ENCODE measurements at regions not wholly inside any gene's neighbourhood (a gene's known extent, or its start where the extent isn't known, plus 50 kb on each side); places are given as distances from the start of the nearest gene placed in this dataset.

DNA sequence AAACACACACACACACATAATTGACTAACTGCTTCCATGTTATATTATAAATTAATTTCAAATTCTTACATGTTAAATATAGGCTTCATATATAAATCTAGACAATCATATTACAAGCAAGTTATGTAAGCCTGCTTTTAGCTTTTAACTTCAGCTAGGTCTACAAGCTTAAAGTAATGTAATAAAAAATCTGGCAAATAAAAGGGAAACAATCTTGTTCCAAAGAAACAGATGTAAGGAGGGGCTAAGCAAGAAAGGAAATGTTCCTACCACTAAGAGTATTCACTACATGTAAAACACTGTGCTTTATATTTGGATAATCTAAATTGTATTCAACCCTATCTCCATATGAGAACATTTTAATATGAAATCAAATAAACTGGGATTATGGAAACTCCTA, 110.4 kb downstream of the SLC6A15 start (continued):
- TF ChIP-seq, protein P1, sequence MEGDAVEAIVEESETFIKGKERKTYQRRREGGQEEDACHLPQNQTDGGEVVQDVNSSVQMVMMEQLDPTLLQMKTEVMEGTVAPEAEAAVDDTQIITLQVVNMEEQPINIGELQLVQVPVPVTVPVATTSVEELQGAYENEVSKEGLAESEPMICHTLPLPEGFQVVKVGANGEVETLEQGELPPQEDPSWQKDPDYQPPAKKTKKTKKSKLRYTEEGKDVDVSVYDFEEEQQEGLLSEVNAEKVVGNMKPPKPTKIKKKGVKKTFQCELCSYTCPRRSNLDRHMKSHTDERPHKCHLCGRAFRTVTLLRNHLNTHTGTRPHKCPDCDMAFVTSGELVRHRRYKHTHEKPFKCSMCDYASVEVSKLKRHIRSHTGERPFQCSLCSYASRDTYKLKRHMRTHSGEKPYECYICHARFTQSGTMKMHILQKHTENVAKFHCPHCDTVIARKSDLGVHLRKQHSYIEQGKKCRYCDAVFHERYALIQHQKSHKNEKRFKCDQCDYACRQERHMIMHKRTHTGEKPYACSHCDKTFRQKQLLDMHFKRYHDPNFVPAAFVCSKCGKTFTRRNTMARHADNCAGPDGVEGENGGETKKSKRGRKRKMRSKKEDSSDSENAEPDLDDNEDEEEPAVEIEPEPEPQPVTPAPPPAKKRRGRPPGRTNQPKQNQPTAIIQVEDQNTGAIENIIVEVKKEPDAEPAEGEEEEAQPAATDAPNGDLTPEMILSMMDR (IDR thresholded peaks at IDR 0.05; ENCODE audit: low read depth, low read length, missing input control) = no peak
- no peak for TF ChIP-seq RXRA (IDR thresholded peaks at IDR 0.05)

DNA sequence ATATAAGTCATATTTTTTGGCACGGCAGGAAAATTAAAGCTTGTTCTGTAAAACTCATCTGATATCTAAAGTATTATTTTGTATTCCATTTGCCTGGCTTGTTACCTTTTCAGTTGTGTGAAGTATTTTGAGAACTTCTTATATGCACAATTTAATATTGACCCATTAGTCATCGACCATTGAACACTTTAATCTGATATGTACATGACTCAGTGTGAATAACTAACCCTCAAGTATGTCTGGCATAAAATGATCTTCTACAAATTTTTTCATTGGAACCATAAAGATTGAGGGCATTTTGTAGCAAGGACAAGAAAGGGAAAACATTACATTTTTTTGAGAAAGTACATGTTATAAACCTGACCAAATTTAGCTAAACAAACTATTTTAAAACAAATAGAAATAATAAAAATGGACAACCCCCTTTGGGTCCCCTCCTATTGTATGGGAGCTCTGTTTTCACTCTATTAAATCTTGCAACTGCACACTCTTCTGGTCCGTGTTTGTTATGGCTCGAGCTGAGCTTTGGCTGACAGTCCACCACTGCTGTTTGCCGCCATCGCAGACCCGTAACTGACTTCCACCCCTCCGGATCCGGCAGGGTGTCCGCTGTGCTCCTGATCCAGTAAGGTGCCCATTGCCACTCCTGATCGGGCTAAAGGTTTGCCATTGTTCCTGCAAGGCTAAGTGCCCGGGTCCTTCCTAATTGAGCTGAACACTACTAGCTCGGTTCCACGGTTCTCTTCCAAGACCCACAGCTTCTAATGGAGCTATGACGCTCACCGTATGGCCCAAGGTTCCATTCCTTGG, 118.8 kb downstream of the SLC6A15 start:
- TF ChIP-seq GABPA (IDR thresholded peaks at IDR 0.05 in 1 of 2, conservative IDR thresholded peaks at IDR 0.05 in 1 of 2) (no peak), RAD21 (IDR thresholded peaks at IDR 0.05) (no peak), EGR1 (IDR thresholded peaks at IDR 0.05; ENCODE audit: low read depth in 2 of 2) (no peak), FOXA2 (IDR thresholded peaks at IDR 0.05) (no peak), YY1 (IDR thresholded peaks at IDR 0.05) (no peak)
- TF ChIP-seq, protein P2, sequence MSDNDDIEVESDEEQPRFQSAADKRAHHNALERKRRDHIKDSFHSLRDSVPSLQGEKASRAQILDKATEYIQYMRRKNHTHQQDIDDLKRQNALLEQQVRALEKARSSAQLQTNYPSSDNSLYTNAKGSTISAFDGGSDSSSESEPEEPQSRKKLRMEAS (IDR thresholded peaks at IDR 0.05) = no peak
- TF ChIP-seq, protein P3, sequence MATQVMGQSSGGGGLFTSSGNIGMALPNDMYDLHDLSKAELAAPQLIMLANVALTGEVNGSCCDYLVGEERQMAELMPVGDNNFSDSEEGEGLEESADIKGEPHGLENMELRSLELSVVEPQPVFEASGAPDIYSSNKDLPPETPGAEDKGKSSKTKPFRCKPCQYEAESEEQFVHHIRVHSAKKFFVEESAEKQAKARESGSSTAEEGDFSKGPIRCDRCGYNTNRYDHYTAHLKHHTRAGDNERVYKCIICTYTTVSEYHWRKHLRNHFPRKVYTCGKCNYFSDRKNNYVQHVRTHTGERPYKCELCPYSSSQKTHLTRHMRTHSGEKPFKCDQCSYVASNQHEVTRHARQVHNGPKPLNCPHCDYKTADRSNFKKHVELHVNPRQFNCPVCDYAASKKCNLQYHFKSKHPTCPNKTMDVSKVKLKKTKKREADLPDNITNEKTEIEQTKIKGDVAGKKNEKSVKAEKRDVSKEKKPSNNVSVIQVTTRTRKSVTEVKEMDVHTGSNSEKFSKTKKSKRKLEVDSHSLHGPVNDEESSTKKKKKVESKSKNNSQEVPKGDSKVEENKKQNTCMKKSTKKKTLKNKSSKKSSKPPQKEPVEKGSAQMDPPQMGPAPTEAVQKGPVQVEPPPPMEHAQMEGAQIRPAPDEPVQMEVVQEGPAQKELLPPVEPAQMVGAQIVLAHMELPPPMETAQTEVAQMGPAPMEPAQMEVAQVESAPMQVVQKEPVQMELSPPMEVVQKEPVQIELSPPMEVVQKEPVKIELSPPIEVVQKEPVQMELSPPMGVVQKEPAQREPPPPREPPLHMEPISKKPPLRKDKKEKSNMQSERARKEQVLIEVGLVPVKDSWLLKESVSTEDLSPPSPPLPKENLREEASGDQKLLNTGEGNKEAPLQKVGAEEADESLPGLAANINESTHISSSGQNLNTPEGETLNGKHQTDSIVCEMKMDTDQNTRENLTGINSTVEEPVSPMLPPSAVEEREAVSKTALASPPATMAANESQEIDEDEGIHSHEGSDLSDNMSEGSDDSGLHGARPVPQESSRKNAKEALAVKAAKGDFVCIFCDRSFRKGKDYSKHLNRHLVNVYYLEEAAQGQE (IDR thresholded peaks at IDR 0.05) = no peak
- H3K27ac ChIP-seq (ENCODE audit: low read depth in 1 of 2, low read length in 2 of 2) = no peak overlapping the region
- 76% methylated on average over 16 of the region's 16 CpGs for WGBS
- no peak for DNase-seq (ENCODE audit: low spot score)
- H3K9ac ChIP-seq (ENCODE audit: low read depth in 1 of 2, low read length in 2 of 2) = no peak overlapping the region
- no peaks in the 10 kb centered on the region for H3K27me3 ChIP-seq (ENCODE audit: control insufficient read depth in 4 of 4, insufficient read depth in 4 of 4, low read length in 3 of 4)
- no peak overlapping the region for H3K4me3 ChIP-seq (ENCODE audit: low read depth in 1 of 3, low read length in 3 of 3)
- no peaks in the 10 kb centered on the region for H3K4me1 ChIP-seq (ENCODE audit: control insufficient read depth in 4 of 4, insufficient read depth in 4 of 4, low read length in 3 of 4)
- no peaks in the 10 kb centered on the region for H3K9me3 ChIP-seq (ENCODE audit: control insufficient read depth in 4 of 4, low read length in 3 of 4)
- H3K36me3 ChIP-seq (ENCODE audit: control insufficient read depth in 4 of 4, insufficient read depth in 3 of 4, low read depth in 1 of 4, low read length in 3 of 4) = no peaks in the 10 kb centered on the region

DNA sequence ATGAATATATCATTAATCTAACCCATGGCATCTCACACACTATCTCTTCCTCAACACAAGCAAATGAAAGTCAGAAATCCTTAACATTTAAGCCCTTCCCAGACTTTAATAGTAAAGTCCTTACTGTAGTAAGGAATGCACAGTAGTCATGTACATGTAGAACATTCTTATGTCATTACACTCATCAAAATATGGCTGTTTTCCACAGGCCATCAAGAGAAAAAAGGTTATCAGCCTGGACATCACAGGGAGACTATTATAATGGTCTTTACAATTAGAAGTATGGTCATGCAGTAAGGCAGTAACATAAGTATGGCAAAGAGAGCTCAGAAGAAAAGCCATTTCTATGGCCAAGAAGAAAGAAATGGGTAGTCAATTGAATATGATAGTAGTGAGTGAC, 121.2 kb downstream of the SLC6A15 start:
- Histone ChIP-seq H3K4me3 (ENCODE audit: low read depth in 1 of 3, low read length in 3 of 3) (no peak overlapping the region), H3K4me1 (ENCODE audit: control insufficient read depth in 4 of 4, insufficient read depth in 4 of 4, low read length in 3 of 4) (no peaks in the 10 kb centered on the region), H3K27me3 (ENCODE audit: control insufficient read depth in 4 of 4, insufficient read depth in 4 of 4, low read length in 3 of 4) (no peaks in the 10 kb centered on the region), H3K36me3 (ENCODE audit: control insufficient read depth in 4 of 4, insufficient read depth in 3 of 4, low read depth in 1 of 4, low read length in 3 of 4) (no peaks in the 10 kb centered on the region), H3K9me3 (ENCODE audit: control insufficient read depth in 4 of 4, low read length in 3 of 4) (no peaks in the 10 kb centered on the region), H3K27ac (ENCODE audit: low read depth in 1 of 2, low read length in 2 of 2) (no peak overlapping the region), H3K9ac (ENCODE audit: low read depth in 1 of 2, low read length in 2 of 2) (no peak overlapping the region)
- no peak for DNase-seq (ENCODE audit: low spot score)
- TF ChIP-seq RXRA (IDR thresholded peaks at IDR 0.05) = no peak
- TF ChIP-seq, protein P3 (IDR thresholded peaks at IDR 0.05) = no peak
- TF ChIP-seq RAD21 (IDR thresholded peaks at IDR 0.05) = no peak
- TF ChIP-seq, protein P4, sequence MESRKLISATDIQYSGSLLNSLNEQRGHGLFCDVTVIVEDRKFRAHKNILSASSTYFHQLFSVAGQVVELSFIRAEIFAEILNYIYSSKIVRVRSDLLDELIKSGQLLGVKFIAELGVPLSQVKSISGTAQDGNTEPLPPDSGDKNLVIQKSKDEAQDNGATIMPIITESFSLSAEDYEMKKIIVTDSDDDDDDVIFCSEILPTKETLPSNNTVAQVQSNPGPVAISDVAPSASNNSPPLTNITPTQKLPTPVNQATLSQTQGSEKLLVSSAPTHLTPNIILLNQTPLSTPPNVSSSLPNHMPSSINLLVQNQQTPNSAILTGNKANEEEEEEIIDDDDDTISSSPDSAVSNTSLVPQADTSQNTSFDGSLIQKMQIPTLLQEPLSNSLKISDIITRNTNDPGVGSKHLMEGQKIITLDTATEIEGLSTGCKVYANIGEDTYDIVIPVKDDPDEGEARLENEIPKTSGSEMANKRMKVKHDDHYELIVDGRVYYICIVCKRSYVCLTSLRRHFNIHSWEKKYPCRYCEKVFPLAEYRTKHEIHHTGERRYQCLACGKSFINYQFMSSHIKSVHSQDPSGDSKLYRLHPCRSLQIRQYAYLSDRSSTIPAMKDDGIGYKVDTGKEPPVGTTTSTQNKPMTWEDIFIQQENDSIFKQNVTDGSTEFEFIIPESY (IDR thresholded peaks at IDR 0.05) = no peak
- TF ChIP-seq HNF4A (conservative IDR thresholded peaks at IDR 0.05) = no peak
- no peak for TF ChIP-seq GABPA (IDR thresholded peaks at IDR 0.05 in 1 of 2, conservative IDR thresholded peaks at IDR 0.05 in 1 of 2)
- no peak for TF ChIP-seq SP1 (IDR thresholded peaks at IDR 0.05)
- TF ChIP-seq, protein P5, sequence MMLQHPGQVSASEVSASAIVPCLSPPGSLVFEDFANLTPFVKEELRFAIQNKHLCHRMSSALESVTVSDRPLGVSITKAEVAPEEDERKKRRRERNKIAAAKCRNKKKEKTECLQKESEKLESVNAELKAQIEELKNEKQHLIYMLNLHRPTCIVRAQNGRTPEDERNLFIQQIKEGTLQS (IDR thresholded peaks at IDR 0.05) = no peak
- no peak for TF ChIP-seq HNF4G (IDR thresholded peaks at IDR 0.05)
- TF ChIP-seq NR2F2 (IDR thresholded peaks at IDR 0.05) = no peak
- TF ChIP-seq FOXA2 (IDR thresholded peaks at IDR 0.05) = no peak
- TF ChIP-seq, protein P2 (IDR thresholded peaks at IDR 0.05) = no peak
- no peak for TF ChIP-seq FOXA1 (IDR thresholded peaks at IDR 0.05)
